ENCODE measurements at regions not wholly inside any gene's neighbourhood (a gene's known extent, or its start where the extent isn't known, plus 50 kb on each side); places are given as distances from the start of the nearest gene placed in this dataset.

GRCh38 chr20:39633689-39634088 is 671.5 kb downstream of the DHX35 start:
- TF ChIP-seq, protein P1, sequence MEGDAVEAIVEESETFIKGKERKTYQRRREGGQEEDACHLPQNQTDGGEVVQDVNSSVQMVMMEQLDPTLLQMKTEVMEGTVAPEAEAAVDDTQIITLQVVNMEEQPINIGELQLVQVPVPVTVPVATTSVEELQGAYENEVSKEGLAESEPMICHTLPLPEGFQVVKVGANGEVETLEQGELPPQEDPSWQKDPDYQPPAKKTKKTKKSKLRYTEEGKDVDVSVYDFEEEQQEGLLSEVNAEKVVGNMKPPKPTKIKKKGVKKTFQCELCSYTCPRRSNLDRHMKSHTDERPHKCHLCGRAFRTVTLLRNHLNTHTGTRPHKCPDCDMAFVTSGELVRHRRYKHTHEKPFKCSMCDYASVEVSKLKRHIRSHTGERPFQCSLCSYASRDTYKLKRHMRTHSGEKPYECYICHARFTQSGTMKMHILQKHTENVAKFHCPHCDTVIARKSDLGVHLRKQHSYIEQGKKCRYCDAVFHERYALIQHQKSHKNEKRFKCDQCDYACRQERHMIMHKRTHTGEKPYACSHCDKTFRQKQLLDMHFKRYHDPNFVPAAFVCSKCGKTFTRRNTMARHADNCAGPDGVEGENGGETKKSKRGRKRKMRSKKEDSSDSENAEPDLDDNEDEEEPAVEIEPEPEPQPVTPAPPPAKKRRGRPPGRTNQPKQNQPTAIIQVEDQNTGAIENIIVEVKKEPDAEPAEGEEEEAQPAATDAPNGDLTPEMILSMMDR (conservative IDR thresholded peaks at IDR 0.05; ENCODE audit: low read depth in 2 of 2), result no peak
- TF ChIP-seq, protein P2, sequence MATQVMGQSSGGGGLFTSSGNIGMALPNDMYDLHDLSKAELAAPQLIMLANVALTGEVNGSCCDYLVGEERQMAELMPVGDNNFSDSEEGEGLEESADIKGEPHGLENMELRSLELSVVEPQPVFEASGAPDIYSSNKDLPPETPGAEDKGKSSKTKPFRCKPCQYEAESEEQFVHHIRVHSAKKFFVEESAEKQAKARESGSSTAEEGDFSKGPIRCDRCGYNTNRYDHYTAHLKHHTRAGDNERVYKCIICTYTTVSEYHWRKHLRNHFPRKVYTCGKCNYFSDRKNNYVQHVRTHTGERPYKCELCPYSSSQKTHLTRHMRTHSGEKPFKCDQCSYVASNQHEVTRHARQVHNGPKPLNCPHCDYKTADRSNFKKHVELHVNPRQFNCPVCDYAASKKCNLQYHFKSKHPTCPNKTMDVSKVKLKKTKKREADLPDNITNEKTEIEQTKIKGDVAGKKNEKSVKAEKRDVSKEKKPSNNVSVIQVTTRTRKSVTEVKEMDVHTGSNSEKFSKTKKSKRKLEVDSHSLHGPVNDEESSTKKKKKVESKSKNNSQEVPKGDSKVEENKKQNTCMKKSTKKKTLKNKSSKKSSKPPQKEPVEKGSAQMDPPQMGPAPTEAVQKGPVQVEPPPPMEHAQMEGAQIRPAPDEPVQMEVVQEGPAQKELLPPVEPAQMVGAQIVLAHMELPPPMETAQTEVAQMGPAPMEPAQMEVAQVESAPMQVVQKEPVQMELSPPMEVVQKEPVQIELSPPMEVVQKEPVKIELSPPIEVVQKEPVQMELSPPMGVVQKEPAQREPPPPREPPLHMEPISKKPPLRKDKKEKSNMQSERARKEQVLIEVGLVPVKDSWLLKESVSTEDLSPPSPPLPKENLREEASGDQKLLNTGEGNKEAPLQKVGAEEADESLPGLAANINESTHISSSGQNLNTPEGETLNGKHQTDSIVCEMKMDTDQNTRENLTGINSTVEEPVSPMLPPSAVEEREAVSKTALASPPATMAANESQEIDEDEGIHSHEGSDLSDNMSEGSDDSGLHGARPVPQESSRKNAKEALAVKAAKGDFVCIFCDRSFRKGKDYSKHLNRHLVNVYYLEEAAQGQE (IDR thresholded peaks at IDR 0.05; ENCODE audit: unreplicated experiment), result no peak
- TF ChIP-seq EZH2 (IDR thresholded peaks at IDR 0.05; ENCODE audit: low read depth, unreplicated experiment) (no peak), EZH2phosphoT487 (IDR thresholded peaks at IDR 0.05; ENCODE audit: unreplicated experiment) (no peak), POLR2AphosphoS5 (IDR thresholded peaks at IDR 0.05; ENCODE audit: low read depth) (no peak), ZNF462 (CRISPR knock-in tag; IDR thresholded peaks at IDR 0.05) (no peak), NANOG (IDR thresholded peaks at IDR 0.05; ENCODE audit: borderline replicate concordance) (no peak), CREB1 (CRISPR knock-in tag; IDR thresholded peaks at IDR 0.05; ENCODE audit: low read depth) (no peak), ZNF331 (CRISPR knock-in tag; IDR thresholded peaks at IDR 0.05; ENCODE audit: low read depth) (no peak), STAT1 (IDR thresholded peaks at IDR 0.05; ENCODE audit: unreplicated experiment) (no peak), JUNB (IDR thresholded peaks at IDR 0.05; ENCODE audit: unreplicated experiment) (no peak)
